NCI-H526 (cell line): ENCODE measurements at regions not wholly inside any gene's neighbourhood (a gene's known extent, or its start where the extent isn't known, plus 50 kb on each side); places are given as distances from the start of the nearest gene placed in this dataset.

Experiments used
- DNase-seq, 2 experiments: peaks; one replicate each; lab custom pipeline; 2025; lab: John Stamatoyannopoulos, UW

GRCh38 chr15:49751191-49751590 lies 130.3 kb downstream of the DTWD1 start:
- peak in 1 of 2 experiments; percentile 24 for DNase-seq

- no peak for DNase-seq
Observed at GRCh38 chr15:49751751-49752150, 130.9 kb downstream of the DTWD1 start.

- DNase-seq, result no peak
Observed at GRCh38 chr15:49752517-49752916, 131.7 kb downstream of the DTWD1 start.

GRCh38 chr15:49758456-49758855 lies 137.6 kb downstream of the DTWD1 start:
- no peak for DNase-seq

GRCh38 chr15:49758856-49759255 lies 138.0 kb downstream of the DTWD1 start:
- no peak for DNase-seq

- DNase-seq, result no peak
Observed at GRCh38 chr15:49760749-49761148, 139.9 kb downstream of the DTWD1 start.

- DNase-seq, result no peak
Observed at GRCh38 chr15:49769225-49769624, 148.4 kb downstream of the DTWD1 start.

- DNase-seq, result no peak
Observed at GRCh38 chr15:49789436-49789835, 168.6 kb downstream of the DTWD1 start.

- no peak for DNase-seq
Observed at GRCh38 chr15:49793943-49794342, 173.1 kb downstream of the DTWD1 start.

GRCh38 chr15:49801796-49802195 lies 180.9 kb downstream of the DTWD1 start:
- no peak for DNase-seq
